ENCODE measurements at regions not wholly inside any gene's neighbourhood (a gene's known extent, or its start where the extent isn't known, plus 50 kb on each side); places are given as distances from the start of the nearest gene placed in this dataset.

- Histone ChIP-seq H3K4me3 (ENCODE audit: low read depth, low read length) (no peak overlapping the region), H3K27ac (ENCODE audit: extremely low read depth, low read depth, low read length) (no peak overlapping the region), H3K36me3 (ENCODE audit: control insufficient read depth in 2 of 2, insufficient read depth in 1 of 2, low read length in 2 of 2) (no peaks in the 10 kb centered on the region), H3K4me1 (ENCODE audit: control insufficient read depth, insufficient read depth, low read length) (no peaks in the 10 kb centered on the region), H3K9me3 (ENCODE audit: control insufficient read depth, insufficient read depth, low read depth, low read length) (no peaks in the 10 kb centered on the region)
- ChIA-PET CTCF (interaction anchor here (1.6 kb wide), 1 partner anchor 45 kb away, joined by 6 read pairs; no protein-coding TSS in a partner anchor), POLR2A (no interaction called here)
- TF ChIP-seq ZBTB10 (tag by site-specific recombination; IDR thresholded peaks at IDR 0.05) (no peak), KLF8 (tag by site-specific recombination; IDR thresholded peaks at IDR 0.05) (no peak), MYNN (tag by site-specific recombination; IDR thresholded peaks at IDR 0.05; ENCODE audit: borderline replicate concordance) (no peak), SCRT2 (tag by site-specific recombination; IDR thresholded peaks at IDR 0.05) (no peak), EGR2 (tag by site-specific recombination; IDR thresholded peaks at IDR 0.05; ENCODE audit: low read depth) (no peak), ZNF239 (tag by site-specific recombination; IDR thresholded peaks at IDR 0.05) (no peak), ZNF560 (tag by site-specific recombination; IDR thresholded peaks at IDR 0.05; ENCODE audit: borderline replicate concordance) (no peak), HOXA7 (CRISPR knock-in tag; IDR thresholded peaks at IDR 0.05; ENCODE audit: borderline replicate concordance) (no peak), ZNF302 (tag by site-specific recombination; IDR thresholded peaks at IDR 0.05; ENCODE audit: low read depth) (no peak)
Measured at GRCh38 chr17:10920558-10921108, 82.7 kb upstream of the PIRT start.

- POLR2A ChIA-PET = no interaction called here
- Histone ChIP-seq H3K27ac (ENCODE audit: extremely low read depth, low read depth, low read length) (no peak overlapping the region), H3K4me1 (ENCODE audit: control insufficient read depth, insufficient read depth, low read length) (no peaks in the 10 kb centered on the region), H3K9me3 (ENCODE audit: control insufficient read depth, insufficient read depth, low read depth, low read length) (no peaks in the 10 kb centered on the region), H3K36me3 (ENCODE audit: control insufficient read depth in 2 of 2, insufficient read depth in 1 of 2, low read length in 2 of 2) (no peaks in the 10 kb centered on the region), H3K4me3 (ENCODE audit: low read depth, low read length) (no peak overlapping the region)
- CTCF ChIA-PET = interaction anchor here (1.0 kb wide), 1 partner anchor 32 kb away, joined by 3 read pairs; no protein-coding TSS in a partner anchor
- no peak for TF ChIP-seq ZNF398 (tag by site-specific recombination; IDR thresholded peaks at IDR 0.05)
- TF ChIP-seq ZBTB11 (tag by site-specific recombination; conservative IDR thresholded peaks at IDR 0.05; ENCODE audit: low read depth) = no peak
- TF ChIP-seq PRDM1 (tag by site-specific recombination; IDR thresholded peaks at IDR 0.05) = no peak
- TF ChIP-seq ZBTB10 (tag by site-specific recombination; IDR thresholded peaks at IDR 0.05) = no peak
- no peak for TF ChIP-seq ZNF777 (tag by site-specific recombination; IDR thresholded peaks at IDR 0.05; ENCODE audit: borderline replicate concordance)
- TF ChIP-seq ZBTB8A (tag by site-specific recombination; IDR thresholded peaks at IDR 0.05) = no peak
- TF ChIP-seq EGR2 (tag by site-specific recombination; IDR thresholded peaks at IDR 0.05; ENCODE audit: low read depth) = no peak
- TF ChIP-seq ZNF394 (tag by site-specific recombination; IDR thresholded peaks at IDR 0.05; ENCODE audit: borderline replicate concordance) = no peak
Measured at GRCh38 chr17:10907370-10907769, 69.5 kb upstream of the PIRT start.
